Testis (tissue), 2 donors: ENCODE measurements at regions not wholly inside any gene's neighbourhood (a gene's known extent, or its start where the extent isn't known, plus 50 kb on each side); places are given as distances from the start of the nearest gene placed in this dataset.

Experiments
- CTCF ChIP-seq, 3 experiments: fragments of 450-650 bp in 2 of 3; fragments of 200-600 bp in 1 of 3; sonication (generic) in 1 of 3; IDR thresholded peaks; one replicate each; pipeline ENCODE4 v1.5.1; 2016 to 2019; ENCODE audit warnings: antibody characterized with exemption in 3 of 3, mild to moderate bottlenecking in 2 of 3, moderate library complexity in 1 of 3
- POLR2A ChIP-seq: fragments of 450-650 bp; IDR thresholded peaks from one replicate; pipeline ENCODE4 v1.6.1; 2017; ENCODE audit warnings: antibody characterized with exemption, mild to moderate bottlenecking, moderate library complexity

GRCh38 chr14:24721775-24722174 is 87.8 kb upstream of the GZMB start:
- TF ChIP-seq CTCF (IDR thresholded peaks at IDR 0.05) (no peak), POLR2A (no peak)
